ENCODE measurements at regions not wholly inside any gene's neighbourhood (a gene's known extent, or its start where the extent isn't known, plus 50 kb on each side); places are given as distances from the start of the nearest gene placed in this dataset.

DNA sequence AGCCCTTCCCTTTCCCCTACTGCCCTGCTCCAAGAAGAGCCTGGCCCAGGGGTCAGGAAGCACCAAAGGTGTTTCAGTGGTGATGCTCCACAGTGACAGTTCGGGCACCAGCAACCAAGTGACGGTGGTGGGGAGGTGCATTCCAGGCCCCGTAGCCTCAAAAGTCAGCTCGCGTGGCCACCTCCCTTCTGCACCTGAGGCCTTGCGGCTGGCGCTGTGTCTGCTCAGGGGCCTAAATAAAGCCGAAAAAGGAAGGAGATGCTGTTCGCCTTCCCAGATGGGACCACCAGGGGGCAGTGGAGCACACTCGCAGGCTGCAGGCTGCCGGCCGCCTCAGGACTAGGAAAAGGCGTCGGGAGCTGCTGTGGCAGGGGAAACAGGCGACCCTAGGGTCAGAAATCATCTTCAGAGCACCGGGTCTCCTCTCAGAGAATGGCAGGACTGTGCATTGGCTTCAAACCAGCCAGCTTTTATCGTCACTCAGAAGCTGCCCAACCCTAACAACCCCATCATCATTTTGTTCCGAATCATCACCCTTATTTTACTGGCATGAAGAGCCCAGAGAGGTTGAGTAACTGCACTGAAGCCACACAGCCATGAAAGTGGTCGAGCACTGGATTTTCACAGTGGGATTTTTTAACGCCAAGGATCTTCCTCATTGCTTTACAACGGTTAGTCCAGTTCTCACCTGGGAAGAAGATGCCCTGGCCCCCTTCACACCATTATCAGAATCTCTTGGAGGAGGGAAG lies 213.0 kb upstream of the CELF4 start:
- peak; percentile 20 for DNase-seq

DNA sequence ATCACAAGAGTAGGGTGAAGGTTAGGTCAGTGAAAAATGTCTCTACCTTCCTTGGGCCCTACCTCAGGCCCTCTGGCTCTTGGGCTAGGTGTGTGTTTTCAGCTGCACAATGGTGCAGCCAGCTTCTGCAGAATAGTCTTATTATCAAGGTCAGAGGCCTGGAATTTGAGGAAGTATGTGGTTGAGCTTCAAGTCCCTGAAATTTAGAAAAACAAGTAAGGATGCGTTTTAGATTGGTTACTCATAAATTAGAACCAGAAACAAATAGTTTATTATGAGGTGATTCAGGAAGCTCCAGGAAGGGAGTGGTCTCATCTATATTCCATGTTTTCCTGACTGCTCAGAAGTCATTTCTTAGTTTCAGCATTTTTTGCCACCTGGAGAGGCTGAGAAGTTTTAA lies 204.2 kb upstream of the CELF4 start:
- DNase-seq, result no peak

DNA sequence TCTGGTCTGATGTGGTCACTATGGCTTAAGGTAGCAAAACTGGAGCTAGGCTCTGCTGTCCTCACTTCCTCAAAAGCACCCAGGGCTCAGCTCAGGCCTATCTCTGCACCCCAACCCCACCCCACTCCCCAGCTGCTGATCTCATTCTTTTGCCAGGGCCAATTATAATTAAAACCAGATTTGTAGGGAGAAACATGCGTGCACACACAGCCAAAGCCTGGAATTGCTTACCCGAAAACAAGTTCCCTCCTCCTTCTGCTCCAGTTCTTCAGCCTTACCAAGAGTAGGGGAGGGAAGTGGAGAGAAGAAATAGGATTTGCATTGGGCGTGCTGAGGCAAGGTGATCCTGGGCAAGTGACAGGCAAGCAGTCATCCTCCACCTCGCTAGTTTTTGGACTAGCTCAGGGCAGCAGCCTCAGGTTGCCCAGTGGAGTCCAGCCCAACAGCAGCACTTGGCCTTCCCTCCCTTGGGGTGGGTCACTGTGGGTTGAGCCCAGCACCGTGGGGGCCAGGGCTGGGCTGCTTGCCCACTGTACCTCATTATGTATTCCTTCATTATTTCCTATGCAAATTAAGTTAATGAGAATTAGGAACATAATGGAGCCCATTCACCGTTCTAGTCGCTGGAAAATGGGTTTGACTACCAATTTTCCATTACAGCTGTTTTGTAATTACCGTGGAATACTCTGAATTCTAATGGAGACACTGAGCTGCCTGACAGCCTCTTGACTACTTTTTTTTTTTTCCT lies 199.1 kb upstream of the CELF4 start:
- no peak for DNase-seq

DNA sequence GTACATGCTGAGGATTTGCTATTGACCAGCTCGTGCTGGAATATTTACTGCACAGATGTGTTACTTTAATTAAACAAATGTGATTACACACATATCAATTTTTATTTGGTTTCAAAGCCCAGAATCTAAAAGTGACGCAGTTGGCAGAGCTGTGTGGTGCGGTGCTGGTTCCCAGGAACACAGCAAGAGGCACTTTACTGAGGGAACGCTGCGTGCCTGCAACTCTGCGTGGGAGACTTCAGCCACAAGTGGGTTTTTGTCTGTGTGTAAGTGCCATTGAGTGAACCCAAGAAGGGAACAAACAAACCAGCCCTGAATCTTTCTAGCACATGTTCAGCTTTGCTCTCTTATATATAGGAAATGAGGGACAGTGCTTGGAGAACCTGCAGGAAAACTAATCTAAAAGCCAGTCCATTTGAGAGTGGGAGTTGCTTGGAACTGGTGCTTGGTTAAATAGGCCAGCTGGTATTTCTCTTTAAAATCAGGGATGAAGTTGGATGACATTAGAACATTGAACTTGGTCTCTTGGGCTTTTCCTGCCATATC lies 196.6 kb upstream of the CELF4 start:
- no peak for DNase-seq

DNA sequence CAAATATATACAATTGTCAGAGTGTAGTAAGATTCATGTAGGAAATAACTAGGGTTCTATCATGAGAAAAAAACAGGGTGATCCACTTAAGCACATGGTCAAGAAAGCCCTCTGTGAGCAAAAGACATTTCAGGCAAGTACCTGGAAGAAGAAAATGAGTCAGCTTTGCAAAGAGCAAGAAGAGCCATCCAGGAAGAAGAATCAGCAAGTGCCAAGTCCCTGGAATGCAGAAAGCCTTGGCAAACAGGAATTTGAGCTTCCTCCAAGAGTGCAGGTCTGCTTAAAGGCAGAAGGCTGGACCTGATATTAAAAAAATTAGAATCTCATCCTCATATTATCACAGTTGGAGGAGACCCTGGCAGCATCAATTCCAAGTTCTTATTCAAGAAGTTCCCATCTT lies 188.5 kb upstream of the CELF4 start:
- DNase-seq, result no peak

DNA sequence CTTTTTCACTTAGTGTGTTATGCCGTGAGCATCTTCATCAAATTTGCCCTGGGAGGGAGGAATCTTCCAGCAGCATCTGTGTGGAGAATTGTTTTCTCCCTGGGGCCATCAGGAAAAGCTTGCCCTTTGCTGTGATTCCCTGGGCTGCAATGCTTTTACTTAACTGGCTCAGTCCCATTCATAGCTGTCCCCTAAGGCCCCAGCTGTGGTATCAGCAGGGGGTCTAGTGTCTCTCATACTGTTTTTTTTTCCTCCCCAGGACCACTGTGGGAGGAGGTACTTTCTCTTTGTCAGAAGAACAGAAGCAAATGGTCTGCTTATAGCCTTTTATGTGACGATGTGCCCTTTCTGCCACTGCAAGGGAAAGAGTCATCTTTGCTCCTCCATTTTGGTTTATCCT lies 176.8 kb upstream of the CELF4 start:
- DNase-seq, result no peak

DNA sequence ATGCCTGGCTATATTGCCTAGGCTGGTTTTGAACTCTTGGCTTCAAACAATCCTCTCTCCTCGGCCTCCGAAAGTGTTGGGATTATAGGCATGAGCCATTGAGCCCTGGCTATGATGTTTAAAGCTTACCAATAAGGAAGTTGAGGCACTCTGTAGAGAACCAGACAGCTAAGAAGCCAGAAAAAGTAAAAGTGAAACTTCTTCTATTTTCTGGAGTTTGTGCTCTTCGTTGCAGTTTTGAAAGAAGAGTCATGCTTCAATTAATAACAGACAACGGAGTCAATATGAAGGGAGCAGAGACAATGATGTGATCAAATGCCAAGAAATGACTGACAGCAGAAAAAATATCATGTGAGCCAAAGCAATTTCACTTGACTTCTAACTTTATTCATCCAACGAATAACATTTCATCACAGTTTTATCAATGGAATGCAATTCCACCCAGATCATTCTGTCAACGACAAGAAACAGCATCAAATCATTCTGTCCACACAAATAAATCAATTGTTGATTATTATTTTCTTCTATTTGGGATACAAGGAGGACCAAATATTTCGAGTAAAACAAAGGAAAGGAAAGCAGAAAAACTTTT lies 175.5 kb upstream of the CELF4 start:
- no peak for DNase-seq

DNA sequence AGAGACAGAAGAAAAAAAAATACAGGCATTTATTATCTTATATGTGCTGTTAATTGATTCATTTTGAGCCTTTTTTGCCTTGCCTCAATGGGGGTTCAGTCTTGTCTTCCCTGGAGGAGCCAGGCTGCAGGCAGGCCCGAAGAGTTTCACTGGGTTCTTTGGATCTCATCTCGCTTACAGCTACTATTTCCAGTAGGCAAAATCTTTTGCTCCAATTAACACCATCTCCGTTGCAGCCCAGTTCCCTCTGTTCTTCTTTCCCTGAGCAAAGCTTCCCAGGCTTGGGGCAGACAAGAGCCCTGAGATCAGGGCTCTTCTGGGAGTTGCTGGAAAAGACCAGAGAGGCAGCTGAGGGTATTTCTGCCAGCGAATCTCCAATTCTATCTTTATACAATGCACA lies 168.8 kb upstream of the CELF4 start:
- DNase-seq, result no peak

DNA sequence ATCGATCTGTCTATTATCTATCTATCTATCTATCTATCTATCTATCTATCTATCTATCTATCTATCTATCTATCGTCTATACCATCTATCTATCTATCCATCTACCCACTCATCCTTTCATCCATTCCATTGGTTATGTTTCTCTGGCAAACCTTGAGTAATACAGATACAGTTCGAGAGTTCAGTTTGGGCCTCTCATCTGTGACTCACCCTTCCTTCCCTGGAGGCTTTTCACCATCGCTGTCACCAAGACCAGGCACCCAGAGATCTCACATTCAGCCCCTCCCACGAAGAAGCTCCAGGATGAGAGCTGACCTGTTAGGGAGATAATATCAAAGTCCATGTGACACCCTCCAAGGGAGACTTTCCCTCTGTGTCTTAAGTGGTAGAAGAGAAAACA lies 164.1 kb upstream of the CELF4 start:
- no peak for DNase-seq

DNA sequence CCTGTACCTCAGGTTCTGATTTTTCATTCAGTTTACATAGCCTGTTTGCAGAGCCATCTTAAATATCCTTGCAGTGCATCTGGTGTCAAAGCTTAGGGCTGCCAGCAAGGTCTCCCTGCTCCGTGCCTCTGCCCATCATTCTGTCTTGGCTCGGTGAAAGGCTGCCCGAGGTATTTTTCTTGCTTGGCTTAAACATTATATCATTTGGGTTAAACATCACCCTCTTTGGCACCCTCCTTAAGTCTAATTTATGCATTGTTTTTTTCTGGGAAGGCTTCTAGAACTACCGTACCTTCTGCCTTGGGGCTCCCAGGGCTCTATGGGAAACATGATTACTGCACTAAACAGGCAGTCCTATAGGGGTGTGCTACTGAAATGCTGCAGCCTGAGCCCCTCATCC lies 158.6 kb upstream of the CELF4 start:
- DNase-seq, result no peak

DNA sequence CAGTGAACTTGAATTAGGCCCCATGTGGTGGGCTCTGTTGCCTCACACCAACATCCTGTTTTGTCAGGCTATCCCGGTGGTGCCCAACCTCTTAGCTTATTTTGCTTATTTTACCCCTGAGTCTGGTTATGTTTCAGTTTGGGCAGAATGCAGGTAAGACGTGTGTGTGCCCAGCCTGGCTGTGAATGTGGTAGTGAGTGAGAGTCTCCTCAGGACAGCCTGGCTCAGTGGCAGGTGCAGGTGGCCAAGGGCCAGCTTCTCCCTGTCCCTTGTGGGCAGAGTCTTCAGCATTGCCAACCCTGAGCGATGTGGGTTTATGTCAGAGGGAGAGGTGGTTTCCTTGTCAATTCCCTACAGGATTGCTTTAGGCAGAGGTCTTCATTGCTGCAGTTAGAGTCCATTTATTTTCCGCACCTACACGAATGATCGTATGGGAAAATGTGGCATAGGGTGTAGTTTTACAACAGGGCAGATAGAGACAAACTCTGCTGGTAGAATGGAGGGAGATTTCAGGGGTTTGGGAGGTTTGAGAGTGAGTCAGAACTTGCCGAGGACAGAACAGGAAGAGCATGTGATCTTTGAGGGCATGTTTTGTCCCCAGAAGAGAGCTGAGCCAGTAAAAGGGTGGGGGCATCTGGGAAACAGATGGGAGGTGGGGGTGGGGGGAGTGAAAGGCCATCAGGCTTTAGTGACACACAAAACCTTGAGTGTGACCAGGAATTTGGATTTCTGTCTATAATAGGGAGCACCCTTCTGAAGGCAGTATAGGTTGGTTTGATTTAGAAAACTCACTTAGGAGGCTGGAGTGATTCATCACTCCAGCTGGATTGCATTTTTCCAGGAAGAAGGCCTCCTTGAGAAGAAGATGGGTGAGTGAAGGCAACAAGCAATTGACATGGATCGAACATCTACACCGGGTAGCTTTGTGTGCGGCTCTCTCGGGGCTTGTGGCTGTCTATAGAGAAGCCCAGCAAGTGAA lies 156.2 kb upstream of the CELF4 start:
- DNase-seq, result no peak

DNA sequence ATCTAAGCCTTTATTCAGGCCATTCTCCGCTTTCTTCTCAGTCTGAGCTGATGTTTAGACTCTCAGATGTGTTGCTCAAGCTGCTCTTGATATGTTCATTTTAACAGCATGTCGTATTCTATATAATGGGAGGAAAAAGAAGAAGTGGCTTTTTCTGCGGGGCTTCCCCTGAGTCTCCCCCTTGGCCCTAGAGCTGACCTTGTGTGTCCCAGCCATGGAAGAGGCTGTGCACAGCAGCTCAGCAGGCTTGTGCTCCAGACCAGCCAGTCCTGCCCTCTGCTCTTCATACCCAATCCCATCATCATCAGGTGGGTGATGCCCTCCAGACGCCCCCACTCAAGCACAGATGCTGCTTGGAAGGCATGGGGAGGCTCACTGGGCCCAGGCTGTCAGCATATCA lies 155.1 kb upstream of the CELF4 start:
- no peak for DNase-seq

DNA sequence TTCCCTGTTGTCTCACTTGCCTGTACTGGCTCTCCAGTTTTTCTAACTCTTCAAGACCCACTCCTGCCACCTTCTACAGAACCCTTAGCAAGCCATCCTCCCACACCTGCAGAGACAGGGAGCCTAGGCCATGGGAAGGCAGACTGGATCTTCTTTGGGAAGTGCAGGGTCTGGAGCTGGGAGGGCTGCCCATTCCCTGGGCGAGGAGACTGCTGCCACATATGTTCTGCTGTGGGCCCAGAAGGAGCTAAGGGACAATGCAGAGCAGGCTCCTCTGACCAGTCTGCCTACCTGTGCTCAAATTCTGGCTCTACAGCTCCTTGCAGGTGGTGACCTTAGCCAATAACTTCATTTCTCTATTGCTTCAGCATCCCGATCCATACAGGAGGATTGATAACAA lies 152.1 kb upstream of the CELF4 start:
- DNase-seq, result no peak

DNA sequence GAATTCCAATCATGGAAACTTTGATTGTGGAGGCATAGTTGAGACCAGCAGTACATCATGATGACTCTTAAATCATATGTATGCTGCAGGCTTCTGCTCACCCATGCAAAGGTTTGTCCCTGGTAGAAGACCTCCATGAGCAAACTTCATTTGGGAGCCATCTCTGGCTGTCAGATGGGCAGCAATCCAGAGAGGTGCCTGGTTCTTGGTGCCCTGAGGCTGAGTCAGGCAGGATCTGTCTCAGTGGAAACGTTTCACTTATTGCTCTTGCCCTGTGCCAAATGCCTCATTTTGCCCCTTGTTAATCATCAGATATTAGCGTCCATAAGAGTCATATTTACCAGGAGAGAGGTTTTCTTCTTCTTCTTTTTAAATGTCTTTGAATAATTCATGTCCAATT lies 151.5 kb upstream of the CELF4 start:
- no peak for DNase-seq

DNA sequence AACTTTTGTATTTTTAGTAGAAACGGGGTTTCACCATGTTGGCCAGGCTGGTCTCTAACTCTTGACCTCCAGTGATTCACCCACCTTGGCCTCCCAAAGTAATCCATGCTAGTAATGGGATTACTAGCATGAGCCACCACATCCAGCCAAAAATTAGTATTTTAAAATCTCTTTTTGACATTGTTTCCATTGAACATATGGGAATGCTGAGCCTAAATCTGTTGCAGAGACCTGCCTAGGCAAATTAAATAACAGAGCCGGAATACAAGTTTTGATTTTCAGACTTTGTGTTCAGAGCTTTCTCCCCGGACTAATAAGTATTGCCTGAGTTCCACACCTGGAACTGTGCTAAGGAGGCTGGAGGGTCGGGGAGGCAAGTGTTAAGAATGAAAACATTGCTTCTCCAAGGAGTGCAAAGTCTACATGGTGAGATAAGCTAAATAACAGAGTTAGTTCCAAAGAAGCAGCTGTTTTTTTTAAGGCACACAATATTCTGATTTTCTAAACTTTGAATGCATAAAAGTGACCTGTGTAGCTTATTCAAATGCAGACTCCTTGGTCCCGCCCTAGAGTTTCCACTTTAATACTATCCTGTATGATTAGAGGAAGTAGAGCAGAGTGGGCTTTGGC lies 150.6 kb upstream of the CELF4 start:
- DNase-seq, result no peak

DNA sequence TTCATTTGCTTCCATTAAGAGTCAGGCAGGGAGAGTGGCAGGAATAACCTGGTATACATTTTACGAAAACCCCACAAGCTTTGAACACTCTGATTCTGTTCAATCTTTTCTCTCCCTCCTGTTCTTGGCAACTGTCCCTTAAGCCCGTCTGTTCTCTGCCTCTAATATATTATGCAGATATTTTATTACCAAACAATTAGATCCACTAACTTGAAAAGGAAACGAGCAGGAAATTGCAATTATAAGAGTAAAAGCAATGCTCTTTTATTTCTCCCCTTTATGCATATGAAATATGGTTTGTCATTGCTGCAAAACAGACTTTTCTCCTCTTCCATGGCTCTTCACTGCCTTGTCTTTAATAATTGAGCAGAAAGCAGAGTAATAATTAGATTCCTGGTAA lies 149.1 kb upstream of the CELF4 start:
- DNase-seq, result no peak

DNA sequence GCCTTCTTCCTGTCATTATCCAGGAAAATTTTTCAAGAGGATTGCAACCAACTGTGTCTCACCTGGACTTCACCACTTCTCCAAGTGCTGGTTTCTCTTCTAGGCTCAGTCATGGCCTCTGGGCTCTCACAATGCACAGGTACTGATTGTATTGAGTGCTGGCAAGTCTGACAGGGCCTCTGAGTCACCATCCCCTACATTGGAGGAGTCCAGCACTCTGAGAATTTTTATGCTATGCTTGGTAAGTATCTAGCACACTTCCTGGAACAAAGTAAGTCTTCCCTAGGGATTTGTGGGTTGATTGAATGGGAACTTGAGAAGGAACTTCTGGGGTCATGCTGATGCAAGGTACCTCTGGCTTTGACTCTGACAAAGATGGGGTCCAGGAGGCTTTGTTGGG lies 147.2 kb upstream of the CELF4 start:
- DNase-seq, result no peak

DNA sequence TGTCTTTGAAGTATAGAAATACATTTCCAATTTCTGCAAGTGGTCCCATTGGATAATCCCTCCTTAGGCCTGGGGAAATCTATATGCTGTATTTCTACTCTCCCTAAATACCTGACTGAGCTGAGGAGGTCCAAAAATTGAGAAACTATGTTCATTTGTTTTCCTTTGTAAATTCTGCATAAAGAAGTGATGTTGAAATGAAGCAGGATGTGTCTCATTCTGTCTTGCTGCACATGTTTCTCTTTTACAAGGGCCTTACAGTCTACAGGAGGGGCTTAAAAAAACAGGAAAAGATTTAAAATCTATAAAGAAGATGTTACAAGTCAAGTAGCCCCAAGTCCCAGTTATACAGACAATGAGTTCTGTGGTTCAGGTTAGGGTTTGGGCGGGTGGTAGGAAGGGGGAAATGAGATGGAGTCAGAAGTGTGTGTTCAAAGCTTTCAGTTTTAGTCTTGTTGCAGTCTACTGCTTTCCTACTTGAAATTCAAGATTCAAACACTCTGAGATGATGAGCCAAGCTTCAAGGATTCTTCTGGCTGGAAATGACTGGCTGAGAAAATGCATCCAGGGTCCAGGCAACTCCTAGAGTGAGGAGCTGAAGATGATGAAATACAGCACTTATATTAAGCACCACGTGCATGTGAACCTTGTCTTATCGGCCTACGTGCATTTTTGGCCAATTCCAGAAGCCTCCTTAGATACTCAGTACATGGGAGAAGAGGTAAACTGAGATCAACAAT lies 146.3 kb upstream of the CELF4 start:
- DNase-seq, result no peak

DNA sequence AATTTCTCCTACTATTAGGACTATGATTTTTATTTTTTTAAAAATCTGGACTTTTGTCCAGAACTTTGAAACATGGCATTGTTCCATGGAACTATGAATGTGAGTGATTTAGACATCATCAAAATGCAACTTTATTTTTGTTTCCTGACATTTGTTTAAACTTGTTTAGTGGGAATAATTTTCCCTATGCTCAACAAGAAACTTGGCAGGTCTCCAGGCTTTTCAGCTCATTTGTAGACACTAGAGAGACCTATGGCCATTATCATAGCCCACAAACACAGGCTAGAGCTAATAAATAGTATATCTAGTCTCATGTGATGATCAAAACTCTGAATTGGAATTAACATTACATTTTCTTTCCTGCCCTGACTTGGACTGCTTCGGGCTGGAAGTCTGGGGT lies 145.1 kb upstream of the CELF4 start:
- no peak for DNase-seq

DNA sequence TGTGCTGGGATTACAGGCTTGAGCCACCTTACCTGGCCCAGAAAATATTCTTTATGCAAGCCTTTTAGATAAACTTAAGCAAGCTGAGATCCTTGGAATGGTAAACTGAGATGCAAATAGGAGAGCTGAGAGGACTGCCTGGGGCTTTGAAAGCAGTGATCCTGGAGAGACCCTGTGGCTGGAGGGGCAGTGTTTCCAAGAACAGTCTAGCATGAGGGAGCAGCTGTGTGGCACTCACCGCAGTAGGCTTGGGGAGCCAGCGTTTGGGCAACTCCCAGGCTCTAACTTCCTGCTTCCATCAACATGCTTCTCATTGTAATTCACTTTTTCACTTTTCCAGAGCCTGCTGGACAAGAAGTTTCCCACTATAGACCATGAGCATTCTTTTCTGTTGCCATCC lies 144.1 kb upstream of the CELF4 start:
- no peak for DNase-seq

DNA sequence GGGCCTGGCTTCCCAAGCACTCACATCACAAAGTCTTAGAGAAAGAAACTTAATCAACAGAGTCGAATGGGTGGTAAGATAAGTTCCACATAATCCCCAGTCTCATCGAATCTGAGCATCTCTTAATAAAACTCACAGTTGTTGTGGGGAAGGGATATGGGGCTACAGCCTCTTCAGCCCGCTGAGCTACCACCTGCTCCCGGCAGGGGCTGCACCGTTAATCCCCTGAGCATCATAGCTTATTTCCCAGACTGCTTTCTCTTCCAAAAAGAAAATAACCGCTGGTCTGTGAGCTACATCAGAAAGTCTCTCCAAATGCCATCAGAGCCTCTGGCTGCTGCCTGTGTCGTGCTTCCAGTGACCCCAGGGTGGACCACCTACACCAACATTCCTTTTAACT lies 139.4 kb upstream of the CELF4 start:
- DNase-seq, result no peak

DNA sequence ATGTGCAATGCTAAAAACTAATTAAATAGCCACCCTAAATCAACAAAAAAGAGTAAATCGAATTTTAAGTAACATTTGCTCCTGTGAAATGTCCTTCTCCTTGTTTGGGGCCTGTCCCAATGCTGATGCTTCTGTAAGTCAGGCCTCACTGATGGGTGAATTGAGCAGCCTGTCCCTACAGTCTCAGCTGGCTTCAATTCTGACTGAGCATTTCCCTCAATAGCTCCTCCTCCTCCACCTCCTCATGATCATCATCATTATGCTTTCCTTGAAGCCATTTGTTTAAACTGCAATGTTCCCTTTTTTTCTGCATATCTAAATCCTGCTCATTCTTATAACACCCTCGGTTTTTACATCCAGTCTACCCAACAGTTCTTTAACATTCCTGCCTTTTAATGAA lies 137.2 kb upstream of the CELF4 start:
- DNase-seq, result no peak

All from stimulated activated CD4-positive, alpha-beta T cell treated with anti-CD3 and anti-CD28 coated beads, Interleukin-1b, Interleukin-23, amount 100 ng/mL, for 48 hours (primary cell).